ENCODE measurements at regions not wholly inside any gene's neighbourhood (a gene's known extent, or its start where the extent isn't known, plus 50 kb on each side); places are given as distances from the start of the nearest gene placed in this dataset.
"Not testable (repeated sequence)": the region's sequence is repeated elsewhere in the genome, so short reads cannot be mapped to it uniquely, and the experiment has no call there.

GRCh38 chr16:66054095-66054494 is 312.4 kb upstream of the CDH5 start:
- DNase-seq (ENCODE audit: low read depth): no peak

DNA sequence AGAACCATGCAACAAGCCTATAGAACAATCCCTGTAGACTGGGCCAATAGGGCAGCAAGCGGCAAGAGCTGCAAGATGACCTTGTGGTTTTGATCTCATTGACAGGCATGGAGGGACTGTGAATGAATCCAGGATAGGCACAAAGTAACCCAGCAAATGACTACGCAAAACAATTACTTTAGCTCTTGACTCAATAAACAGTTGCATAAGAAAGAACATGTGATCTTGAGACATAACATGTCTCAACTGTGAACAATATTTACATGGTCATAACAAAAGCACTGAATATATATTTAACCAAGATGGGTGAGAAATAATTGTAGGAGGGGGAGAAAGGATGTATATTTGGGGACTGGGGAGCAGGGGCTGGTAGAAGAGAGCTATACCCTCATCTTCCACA is 313.7 kb upstream of the CDH5 start:
- DNase-seq (ENCODE audit: low read depth): no peak

DNA sequence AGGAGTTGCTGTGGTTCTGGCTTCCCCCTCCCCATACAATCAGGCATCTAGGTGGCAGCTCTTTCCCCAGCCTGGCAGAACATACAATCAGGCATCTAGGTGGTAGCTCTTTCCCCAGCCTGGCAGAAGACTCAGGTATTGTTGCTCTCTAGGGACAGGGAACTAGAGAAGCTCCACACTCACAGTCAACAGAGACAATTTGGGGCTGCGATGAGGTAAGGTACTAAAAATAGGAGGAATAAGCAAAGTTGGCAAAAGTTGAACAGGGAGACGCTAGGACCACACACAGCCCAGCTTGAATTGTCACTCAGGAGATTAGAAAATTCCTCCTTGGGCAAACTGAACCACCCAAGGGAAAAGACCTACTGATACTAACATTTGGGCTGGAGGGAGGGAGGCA is 315.5 kb upstream of the CDH5 start:
- DNase-seq (ENCODE audit: low read depth): no peak

- DNase-seq (ENCODE audit: low read depth): no peak
Measured at GRCh38 chr16:66049865-66050264, 316.6 kb upstream of the CDH5 start.

GRCh38 chr16:66045626-66046025 is 320.9 kb upstream of the CDH5 start:
- no peak for DNase-seq (ENCODE audit: low read depth)

GRCh38 chr16:66044556-66044955 is 321.9 kb upstream of the CDH5 start:
- no peak for DNase-seq (ENCODE audit: low read depth)

DNA sequence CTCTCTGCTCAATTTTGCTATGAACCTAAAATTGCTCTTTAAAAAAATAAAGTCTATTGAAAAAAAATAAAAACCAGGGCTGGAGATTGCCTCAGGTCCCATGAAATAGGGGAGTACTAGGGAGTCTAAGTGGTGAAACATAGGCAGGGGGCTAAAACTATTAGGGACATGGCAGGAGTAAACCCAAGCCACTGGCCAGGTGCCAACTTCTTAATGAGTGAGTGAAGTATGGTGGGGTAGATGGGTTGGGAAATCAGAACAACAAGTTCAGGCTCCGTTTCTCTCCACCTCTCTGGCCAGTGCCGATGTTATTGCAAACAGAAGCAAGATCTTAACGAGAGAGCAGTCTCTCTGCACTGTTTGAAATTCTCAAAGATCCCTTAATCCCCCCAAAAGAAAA is 322.4 kb upstream of the CDH5 start:
- no peak for DNase-seq (ENCODE audit: low read depth)

- DNase-seq (ENCODE audit: low read depth): no peak
Measured at GRCh38 chr16:66043326-66043725, 323.2 kb upstream of the CDH5 start.

DNA sequence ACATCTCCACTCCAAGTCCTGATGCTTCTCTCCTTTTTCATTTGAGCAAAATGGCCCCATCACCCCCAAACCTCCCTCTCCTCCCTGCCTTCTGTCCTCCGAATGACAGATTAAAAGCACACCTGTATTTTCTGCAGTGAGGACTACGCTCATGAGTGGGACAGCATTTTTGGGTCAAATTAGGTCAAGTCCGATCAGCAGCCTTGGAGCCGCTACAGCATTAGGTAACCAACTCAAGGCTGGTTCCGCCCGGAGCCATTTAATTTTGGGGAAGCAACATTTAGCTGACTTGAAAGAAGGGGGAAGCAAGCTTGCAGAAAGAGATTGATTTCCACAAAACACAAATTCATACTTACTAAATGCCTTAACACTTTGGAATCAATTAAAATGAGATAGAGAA is 324.1 kb upstream of the CDH5 start:
- no peak for DNase-seq (ENCODE audit: low read depth)

- no peak for DNase-seq (ENCODE audit: low read depth)
Measured at GRCh38 chr16:66041907-66042306, 324.6 kb upstream of the CDH5 start.

DNA sequence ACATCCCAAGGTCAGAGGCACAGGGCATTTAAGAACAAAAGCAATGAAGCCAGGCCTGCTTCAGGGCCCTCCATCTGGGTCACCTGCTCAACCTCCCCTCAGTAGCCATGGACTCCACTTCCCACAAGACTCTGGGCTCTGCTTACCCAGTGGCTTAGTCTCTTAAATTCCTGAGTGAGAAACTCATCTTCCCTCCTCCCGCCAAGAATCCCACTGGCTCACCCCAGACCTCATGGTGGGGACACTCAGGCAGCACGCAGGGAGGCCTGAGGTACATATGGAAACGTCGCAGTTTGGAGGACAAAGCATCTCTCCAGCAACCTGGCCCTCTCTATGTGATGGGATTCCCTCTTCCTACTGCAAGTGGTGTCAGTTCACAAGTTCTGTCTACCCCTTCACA is 326.7 kb upstream of the CDH5 start:
- DNase-seq (ENCODE audit: low read depth): no peak

DNA sequence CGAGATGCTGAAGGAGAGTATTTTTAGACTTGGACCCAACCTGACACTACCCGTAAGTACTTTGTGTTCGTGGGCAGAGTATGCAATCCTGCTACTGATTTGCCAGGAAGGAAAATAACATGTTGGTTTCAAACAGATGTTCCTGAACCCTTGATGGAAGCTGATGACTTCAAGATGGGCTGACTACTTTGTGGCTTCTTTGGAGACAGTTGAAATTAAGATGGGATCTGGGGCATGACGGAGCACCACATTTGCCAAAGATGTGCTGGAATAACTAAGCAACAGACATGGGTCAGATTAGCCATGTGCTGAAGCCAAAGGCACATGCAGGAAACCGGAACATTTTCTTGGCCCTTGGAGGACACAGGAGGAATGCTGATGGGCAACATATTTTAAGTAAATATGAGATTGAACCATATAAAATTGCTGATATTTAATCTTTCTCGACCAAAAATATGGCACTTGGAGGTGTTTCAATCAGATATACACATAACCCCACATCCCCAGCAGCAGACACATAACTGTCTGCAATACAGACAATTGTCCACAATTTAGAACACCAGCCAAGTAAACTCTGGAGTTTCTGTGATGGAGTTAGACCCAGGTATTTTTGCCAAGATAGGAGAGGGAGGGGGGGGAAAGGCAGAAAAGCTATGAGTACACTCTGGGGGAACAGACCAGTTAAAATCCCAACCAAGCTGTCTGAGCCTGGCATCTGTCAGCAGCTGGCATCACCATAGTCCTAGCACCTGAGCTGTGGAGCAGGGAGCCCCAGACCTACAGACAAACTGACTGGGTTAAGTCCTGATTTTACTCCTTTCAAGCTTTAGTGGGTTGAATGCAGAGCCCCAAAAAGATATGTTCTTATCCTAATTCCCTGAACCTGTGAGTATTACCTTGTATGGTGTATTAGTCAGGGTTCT is 329.4 kb upstream of the CDH5 start:
- DNase-seq (ENCODE audit: low read depth): peak; percentile 99

- DNase-seq (ENCODE audit: low read depth): peak; percentile 31
Measured at GRCh38 chr16:66036184-66036583, 330.3 kb upstream of the CDH5 start.

DNA sequence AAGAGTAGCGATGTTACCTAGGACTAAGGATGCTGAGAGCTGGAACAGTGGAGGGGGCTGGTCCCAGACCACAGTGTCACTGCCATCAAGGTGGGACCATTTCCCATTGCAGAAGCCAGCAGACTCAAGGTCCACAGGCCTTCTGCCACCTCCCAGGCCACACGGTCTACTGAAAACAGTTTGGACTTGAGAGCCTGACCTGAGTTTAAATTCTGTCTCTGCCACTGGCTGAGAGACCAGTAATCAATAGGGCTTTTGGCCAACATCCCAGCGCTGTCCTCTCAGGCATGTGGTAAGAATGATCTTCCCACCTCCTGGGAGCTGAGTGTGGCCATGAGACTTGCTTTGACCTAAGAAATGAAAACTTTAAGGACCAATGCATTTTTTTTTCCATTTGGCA is 331.4 kb upstream of the CDH5 start:
- peak; percentile 17 for DNase-seq (ENCODE audit: low read depth)

GRCh38 chr16:66032841-66033240 is 333.6 kb upstream of the CDH5 start:
- no peak for DNase-seq (ENCODE audit: low read depth)

GRCh38 chr16:66030036-66030435 is 336.5 kb upstream of the CDH5 start:
- no peak for DNase-seq (ENCODE audit: low read depth)

DNA sequence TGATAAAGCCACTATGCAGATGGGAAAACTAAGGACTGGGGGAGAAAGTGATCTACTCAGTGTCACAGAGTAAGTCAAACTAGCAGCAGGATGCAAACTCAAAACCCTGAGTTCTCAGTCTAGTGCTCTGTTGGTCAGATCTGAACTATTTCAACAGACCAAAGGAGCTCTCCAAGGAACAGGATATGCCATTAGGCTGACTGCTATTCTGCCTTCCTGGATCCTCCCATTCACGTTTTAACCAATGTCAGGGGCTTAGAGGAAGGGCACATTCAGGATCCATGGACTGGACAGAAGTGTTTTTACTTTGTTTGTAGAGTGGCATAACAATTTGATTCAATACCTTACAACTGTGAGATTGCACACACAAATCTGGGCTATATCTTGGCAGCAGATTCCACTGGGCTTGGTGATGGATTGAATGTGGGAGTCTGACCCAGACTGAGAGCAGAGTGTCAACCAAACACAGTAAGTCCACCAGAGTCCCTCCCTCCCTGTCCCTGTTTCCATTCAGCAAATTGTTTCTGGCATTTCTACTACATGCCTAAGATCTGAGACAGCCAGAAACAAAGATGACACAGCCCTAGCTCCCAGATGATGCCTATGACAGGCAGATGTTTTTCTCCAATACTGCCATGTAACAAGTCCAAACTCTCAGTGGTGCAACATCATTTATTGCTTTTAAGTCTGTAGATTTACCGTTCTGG is 337.8 kb upstream of the CDH5 start:
- DNase-seq (ENCODE audit: low read depth): peak; percentile 74

DNA sequence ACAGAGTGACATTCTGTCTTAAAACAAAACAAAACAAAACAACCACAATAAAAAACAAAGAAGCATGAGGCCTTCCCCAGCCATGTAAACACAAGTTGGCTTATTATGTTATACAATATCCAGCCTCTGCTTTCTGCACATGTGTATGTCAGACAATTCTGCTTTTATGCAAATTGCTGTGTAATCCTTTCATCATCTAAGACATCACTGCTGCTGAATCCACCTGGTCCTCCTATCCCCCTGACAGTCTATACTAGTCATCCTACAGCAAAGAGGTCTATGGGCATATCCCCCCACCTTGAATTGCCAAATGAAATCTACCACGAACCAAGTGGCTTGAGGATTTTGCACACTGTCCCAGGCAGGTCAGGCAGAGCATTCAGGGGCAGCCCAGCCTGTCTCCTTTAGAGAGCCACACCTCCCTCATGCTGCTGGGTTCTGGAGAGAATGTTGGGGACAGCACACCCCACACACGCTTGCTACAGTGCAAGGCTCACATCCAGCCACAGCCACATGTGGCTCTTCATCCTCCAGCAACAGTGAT is 339.6 kb upstream of the CDH5 start:
- DNase-seq (ENCODE audit: low read depth): no peak

- no peak for DNase-seq (ENCODE audit: low read depth)
Measured at GRCh38 chr16:66026211-66026610, 340.3 kb upstream of the CDH5 start.

DNA sequence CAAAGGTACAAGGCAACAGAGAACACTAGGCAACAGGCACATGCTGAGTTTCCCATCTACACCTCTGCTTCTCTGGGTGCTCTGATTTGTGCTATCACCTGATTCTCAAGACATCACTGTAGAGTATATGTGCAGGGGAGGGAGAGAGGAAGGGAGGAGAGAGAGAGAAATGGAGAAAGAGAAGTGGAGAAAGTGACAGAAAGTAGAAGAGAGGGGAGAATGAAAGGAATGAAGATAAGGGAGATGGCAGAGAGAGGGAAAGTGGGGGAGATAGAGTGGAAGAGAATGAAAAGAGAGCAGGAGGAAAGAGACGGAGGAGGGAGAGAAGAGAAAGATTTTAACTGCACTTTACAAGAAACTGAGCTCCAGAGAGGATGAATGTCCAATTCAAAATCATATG is 340.7 kb upstream of the CDH5 start:
- no peak for DNase-seq (ENCODE audit: low read depth)

DNA sequence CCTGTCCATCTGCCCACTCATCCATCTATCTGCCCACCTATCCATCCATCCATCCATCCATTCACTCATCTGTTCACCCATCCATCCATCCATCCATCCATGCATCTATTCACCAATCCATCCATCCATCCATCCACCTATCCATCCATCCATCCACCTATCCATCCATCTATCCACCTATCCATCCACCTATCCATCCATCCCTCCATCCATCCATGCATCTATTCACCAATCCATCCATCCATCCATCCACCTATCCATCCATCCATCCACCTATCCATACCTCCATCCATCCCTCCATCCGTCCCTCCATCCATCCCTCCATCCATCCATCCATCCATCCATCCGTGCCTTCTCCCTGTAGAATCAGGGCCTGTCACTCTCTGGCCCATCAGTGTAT is 341.9 kb upstream of the CDH5 start:
- not testable (repeated sequence) for DNase-seq (ENCODE audit: low read depth)

DNA sequence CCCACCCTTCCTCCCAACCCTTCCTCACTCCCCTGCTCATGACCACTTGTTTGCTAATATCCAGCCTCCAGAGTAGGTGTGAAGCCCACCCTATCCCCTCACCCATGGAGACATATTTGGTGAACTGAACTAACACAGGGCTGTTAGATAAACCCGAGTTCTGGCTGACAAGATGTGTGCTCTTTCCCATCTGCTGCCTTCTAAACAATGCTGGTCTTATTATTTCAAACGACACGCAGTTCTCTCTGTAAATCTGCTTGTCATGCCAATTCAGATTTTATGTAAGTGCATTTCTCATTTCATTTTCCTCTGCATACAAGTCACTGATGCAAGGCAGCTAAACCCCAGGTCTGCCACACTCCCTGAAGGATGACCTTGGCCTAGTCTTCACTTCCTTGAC is 343.0 kb upstream of the CDH5 start:
- DNase-seq (ENCODE audit: low read depth): no peak

DNA sequence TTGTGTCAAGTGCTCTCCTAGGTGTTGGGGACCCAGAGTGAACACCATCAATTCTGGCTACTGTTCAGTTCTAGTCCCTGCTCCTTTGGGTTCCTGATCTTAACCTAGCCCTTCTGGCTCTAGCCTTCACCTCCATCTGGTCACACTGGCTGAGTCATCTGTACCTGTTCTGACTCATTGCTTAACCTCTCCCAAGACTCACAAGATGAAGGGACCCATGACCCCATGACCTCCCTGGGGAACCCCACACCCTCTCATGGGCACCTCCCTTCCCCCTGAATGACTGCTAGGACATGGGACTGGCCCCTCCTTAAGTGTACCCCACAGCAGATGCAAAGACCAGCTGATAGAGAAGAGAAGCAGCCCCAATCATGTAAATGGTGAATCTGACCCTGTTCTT is 345.8 kb upstream of the CDH5 start:
- no peak for DNase-seq (ENCODE audit: low read depth)

Data from fibroblast of gingiva (primary cell).